ENCODE measurements at regions not wholly inside any gene's neighbourhood (a gene's known extent, or its start where the extent isn't known, plus 50 kb on each side); places are given as distances from the start of the nearest gene placed in this dataset.

- TF ChIP-seq POLR2A (IDR thresholded peaks at IDR 0.05; ENCODE audit: low read length) (no peak), GATA1 (IDR thresholded peaks at IDR 0.05; ENCODE audit: low read depth, low read length) (no peak)
These were observed 1928.4 kb downstream of the STIM2 start for GRCh38 chr4:28788929-28789490.
